ENCODE measurements at regions not wholly inside any gene's neighbourhood (a gene's known extent, or its start where the extent isn't known, plus 50 kb on each side); places are given as distances from the start of the nearest gene placed in this dataset.

DNA sequence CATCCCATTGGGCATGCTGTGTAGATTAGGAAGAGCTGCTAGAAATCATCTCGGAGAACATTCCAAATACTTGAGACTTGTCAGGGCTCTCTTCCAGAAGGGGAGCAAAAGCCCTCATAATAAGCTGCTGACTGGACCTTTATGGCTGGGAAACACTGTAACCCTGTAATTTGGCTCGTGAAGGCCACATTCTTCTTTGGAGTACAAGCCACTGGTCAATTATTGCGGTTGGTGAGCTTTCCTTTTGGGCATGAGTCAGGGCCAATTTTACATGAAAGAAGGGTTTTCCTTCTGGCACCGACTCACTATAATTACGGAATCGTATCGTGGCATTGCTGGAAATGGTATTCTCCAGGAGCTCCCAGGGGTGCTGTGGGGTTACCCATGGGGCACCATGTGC is 434.5 kb upstream of the RGMA start:
- Histone ChIP-seq H3K4me3 (no peak overlapping the region), H3K27me3 (peaks cover 0 to 8% of the 10 kb centered on the region in 2 donors), H3K36me3 (no peaks in the 10 kb centered on the region), H3K4me1 (no peaks in the 10 kb centered on the region), H3K9me3 (no peaks in the 10 kb centered on the region), H3K27ac (no peak overlapping the region)
- no peak for DNase-seq (ENCODE audit: low spot score in 2 of 2)
- intact Hi-C loops (cut with DNase I; ENCODE audit: low total_unique reads): no loop called here
- TF ChIP-seq POLR2A (IDR thresholded peaks at IDR 0.05) (no peak), POLR2AphosphoS5 (IDR thresholded peaks at IDR 0.05) (no peak)
- TF ChIP-seq, protein P1, sequence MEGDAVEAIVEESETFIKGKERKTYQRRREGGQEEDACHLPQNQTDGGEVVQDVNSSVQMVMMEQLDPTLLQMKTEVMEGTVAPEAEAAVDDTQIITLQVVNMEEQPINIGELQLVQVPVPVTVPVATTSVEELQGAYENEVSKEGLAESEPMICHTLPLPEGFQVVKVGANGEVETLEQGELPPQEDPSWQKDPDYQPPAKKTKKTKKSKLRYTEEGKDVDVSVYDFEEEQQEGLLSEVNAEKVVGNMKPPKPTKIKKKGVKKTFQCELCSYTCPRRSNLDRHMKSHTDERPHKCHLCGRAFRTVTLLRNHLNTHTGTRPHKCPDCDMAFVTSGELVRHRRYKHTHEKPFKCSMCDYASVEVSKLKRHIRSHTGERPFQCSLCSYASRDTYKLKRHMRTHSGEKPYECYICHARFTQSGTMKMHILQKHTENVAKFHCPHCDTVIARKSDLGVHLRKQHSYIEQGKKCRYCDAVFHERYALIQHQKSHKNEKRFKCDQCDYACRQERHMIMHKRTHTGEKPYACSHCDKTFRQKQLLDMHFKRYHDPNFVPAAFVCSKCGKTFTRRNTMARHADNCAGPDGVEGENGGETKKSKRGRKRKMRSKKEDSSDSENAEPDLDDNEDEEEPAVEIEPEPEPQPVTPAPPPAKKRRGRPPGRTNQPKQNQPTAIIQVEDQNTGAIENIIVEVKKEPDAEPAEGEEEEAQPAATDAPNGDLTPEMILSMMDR (IDR thresholded peaks at IDR 0.05): no peak

DNA sequence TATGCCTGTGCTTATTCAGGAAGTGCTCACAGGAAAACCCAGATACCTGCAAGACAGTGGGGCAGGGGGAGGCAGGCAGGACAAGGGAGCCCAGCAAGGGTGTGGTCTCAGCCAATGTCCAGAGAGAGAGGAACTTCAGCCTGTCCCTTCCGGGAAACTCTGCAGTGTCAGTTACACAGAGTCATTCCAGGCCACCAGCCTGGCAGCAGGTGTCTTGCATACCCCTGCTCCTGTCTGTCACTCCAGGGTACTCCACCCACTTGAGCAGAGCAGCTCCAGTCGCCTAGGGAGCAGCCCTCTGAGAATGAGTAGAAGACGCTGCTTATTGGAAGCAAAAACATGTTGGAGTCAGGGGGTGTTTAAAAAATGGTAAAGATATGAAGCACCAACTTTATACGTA is 431.2 kb upstream of the RGMA start:
- TF ChIP-seq POLR2A (IDR thresholded peaks at IDR 0.05) (no peak), POLR2AphosphoS5 (IDR thresholded peaks at IDR 0.05) (no peak)
- TF ChIP-seq, protein P1 (IDR thresholded peaks at IDR 0.05): no peak
- Histone ChIP-seq H3K27me3 (peaks cover 0 to 8% of the 10 kb centered on the region in 2 donors), H3K36me3 (no peaks in the 10 kb centered on the region), H3K4me3 (no peak overlapping the region), H3K4me1 (no peaks in the 10 kb centered on the region), H3K9me3 (no peaks in the 10 kb centered on the region), H3K27ac (no peak overlapping the region)
- intact Hi-C loops (cut with DNase I; ENCODE audit: low total_unique reads): no loop called here
- DNase-seq (ENCODE audit: low spot score in 2 of 2): no peak

DNA sequence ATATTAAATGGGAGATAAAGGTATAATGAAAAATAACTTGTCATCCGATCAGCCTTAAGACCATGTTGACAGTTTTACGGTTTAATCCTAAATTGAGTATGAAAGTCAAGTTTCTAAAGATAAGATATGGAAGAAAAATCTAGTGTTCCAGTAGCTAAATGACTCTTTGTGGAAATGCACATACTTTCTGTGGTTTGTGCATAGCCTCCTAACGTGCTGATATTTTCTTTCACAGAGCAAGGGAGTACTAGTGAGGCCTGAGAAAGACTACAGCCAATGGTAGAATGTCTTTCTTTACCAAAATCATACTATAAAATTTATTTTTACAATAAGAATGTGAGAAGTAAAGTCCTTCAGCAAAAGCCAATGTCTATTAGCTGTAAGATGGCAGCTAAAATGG is 430.6 kb upstream of the RGMA start:
- Histone ChIP-seq H3K27ac (no peak overlapping the region), H3K4me3 (no peak overlapping the region), H3K9me3 (no peaks in the 10 kb centered on the region), H3K27me3 (peaks cover 0 to 8% of the 10 kb centered on the region in 2 donors), H3K4me1 (no peaks in the 10 kb centered on the region), H3K36me3 (no peaks in the 10 kb centered on the region)
- no peak for TF ChIP-seq POLR2A (IDR thresholded peaks at IDR 0.05)
- TF ChIP-seq, protein P1 (IDR thresholded peaks at IDR 0.05): no peak
- TF ChIP-seq POLR2AphosphoS5 (IDR thresholded peaks at IDR 0.05): no peak
- intact Hi-C loops (cut with DNase I; ENCODE audit: low total_unique reads): no loop called here
- no peak for DNase-seq (ENCODE audit: low spot score in 2 of 2)

DNA sequence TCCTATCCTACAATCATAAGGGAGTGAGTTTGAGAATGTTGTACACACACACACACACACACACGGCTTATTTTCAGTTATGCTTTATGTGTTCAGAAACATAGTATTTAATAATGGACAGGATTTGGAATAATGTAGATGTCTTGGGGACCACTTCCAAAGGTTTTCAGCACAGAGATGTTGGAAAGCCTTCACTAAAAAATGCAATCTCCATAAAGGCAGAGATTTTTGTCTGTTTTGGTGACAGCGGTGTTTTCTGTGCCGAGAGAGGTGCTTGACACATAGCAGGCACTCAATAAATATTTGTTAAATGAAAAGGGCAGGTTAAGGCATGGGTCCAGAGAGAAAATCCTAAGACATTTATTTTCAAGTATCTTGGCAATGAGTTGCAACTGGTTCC is 428.2 kb upstream of the RGMA start:
- H3K4me1 ChIP-seq: no peaks in the 10 kb centered on the region
- no peak for TF ChIP-seq POLR2AphosphoS5 (IDR thresholded peaks at IDR 0.05)
- TF ChIP-seq, protein P1 (IDR thresholded peaks at IDR 0.05): no peak
- TF ChIP-seq POLR2A (IDR thresholded peaks at IDR 0.05): no peak
- no peaks in the 10 kb centered on the region for H3K36me3 ChIP-seq
- no peak overlapping the region for H3K27ac ChIP-seq
- DNase-seq (ENCODE audit: low spot score in 2 of 2): no peak
- peaks cover 0 to 8% of the 10 kb centered on the region in 2 donors for H3K27me3 ChIP-seq
- H3K9me3 ChIP-seq: no peaks in the 10 kb centered on the region
- no peak overlapping the region for H3K4me3 ChIP-seq
- intact Hi-C loops (cut with DNase I; ENCODE audit: low total_unique reads): no loop called here

DNA sequence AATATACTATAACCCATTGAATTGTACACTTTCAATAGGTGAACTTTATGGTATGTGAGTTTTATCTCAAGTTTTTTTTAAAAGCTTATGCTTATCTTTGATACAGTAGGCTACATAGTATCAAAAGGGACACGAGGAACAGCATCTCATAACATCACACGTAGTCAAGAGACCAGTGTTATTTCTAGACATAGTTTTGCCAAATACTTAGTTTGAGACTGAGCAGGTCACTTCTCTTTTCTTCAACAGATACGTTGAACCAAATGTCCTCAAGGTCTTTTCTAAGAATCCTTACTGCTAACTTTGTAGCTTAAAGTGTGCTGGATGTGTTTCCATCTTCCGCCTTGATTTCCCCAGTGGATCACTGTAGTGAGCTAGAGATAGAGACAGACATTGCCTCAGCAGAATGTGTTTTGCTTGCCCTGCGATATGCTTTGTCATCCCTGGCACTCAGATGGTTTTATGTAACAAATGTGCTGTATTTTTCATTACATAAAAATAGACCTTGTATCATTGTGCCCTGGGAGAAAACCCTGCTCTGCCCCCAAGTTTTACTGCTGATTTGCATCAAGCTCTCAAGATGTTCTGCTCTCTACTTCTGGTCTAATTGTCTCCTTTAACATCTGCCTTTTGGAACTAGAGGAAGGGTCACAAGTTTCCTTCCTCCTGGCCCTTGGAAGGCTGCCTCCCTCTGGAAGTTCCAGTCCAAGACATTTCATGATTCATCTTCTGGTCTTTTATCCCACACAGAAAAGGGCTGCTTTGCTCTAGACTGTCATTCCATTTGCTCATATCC is 426.4 kb upstream of the RGMA start:
- H3K36me3 ChIP-seq: no peaks in the 10 kb centered on the region
- peak overlapping the region in 1 of 2 donors; percentile 51 for H3K27ac ChIP-seq
- intact Hi-C loops (cut with DNase I; ENCODE audit: low total_unique reads): no loop called here
- H3K27me3 ChIP-seq: no peaks in the 10 kb centered on the region
- no peaks in the 10 kb centered on the region for H3K4me1 ChIP-seq
- no peaks in the 10 kb centered on the region for H3K9me3 ChIP-seq
- no peak for DNase-seq (ENCODE audit: low spot score in 2 of 2)
- H3K4me3 ChIP-seq: no peak overlapping the region
- TF ChIP-seq POLR2A (IDR thresholded peaks at IDR 0.05) (no peak), POLR2AphosphoS5 (IDR thresholded peaks at IDR 0.05) (no peak)
- TF ChIP-seq, protein P1 (IDR thresholded peaks at IDR 0.05): no peak
